ENCODE measurements at regions not wholly inside any gene's neighbourhood (a gene's known extent, or its start where the extent isn't known, plus 50 kb on each side); places are given as distances from the start of the nearest gene placed in this dataset.

GRCh38 chr2:136055929-136056688 is 61.8 kb downstream of the CXCR4 start (continued):
- TF ChIP-seq CHD1 (IDR thresholded peaks at IDR 0.05; ENCODE audit: low read depth, low read length), result no peak
- peak; percentile 32; the same call in 1 of the 2 replicates for TF ChIP-seq RB1 (IDR thresholded peaks at IDR 0.05; ENCODE audit: borderline replicate concordance)
- TF ChIP-seq IRF5 (IDR thresholded peaks at IDR 0.05; ENCODE audit: borderline replicate concordance), result no peak
- peak; percentile 78; a peak in 3 of 4 replicates for TF ChIP-seq BHLHE40 (IDR thresholded peaks at IDR 0.05; ENCODE audit: borderline replicate concordance in 1 of 2, low read depth in 2 of 2, low read length in 1 of 2)
- TF ChIP-seq HDAC6 (IDR thresholded peaks at IDR 0.05; ENCODE audit: unreplicated experiment), result no peak
- no peak for TF ChIP-seq IRF3 (IDR thresholded peaks at IDR 0.05)
- no peak for TF ChIP-seq WRNIP1 (IDR thresholded peaks at IDR 0.05; ENCODE audit: borderline replicate concordance, low read depth, low read length)
- no peak for TF ChIP-seq PRDM15 (CRISPR knock-in tag; IDR thresholded peaks at IDR 0.05)
- no peak; the same call in 1 of the 2 replicates for TF ChIP-seq ZNF207 (IDR thresholded peaks at IDR 0.05; ENCODE audit: borderline replicate concordance)
- TF ChIP-seq RAD21 (IDR thresholded peaks at IDR 0.05; ENCODE audit: insufficient read depth, low read depth, low read length), result no peak
- no peak for TF ChIP-seq E4F1 (IDR thresholded peaks at IDR 0.05; ENCODE audit: borderline replicate concordance, partially characterized antibody)
- peak; percentile 47; the same call in 1 of the 2 replicates for TF ChIP-seq YY1 (IDR thresholded peaks at IDR 0.05; ENCODE audit: low read depth, low read length)
- no peak for TF ChIP-seq NFXL1 (IDR thresholded peaks at IDR 0.05; ENCODE audit: borderline replicate concordance)
- TF ChIP-seq ZNF274 (IDR thresholded peaks at IDR 0.05; ENCODE audit: insufficient read depth, insufficient read length), result no peak
- no peak for TF ChIP-seq USF1 (IDR thresholded peaks at IDR 0.05; ENCODE audit: borderline replicate concordance, extremely low read length, insufficient read depth, low read depth, low read length)
- no peak for TF ChIP-seq PML (IDR thresholded peaks at IDR 0.05; ENCODE audit: low read length)
- TF ChIP-seq EP300 (IDR thresholded peaks at IDR 0.05; ENCODE audit: borderline replicate concordance in 1 of 2, control insufficient read depth in 1 of 2, low read depth in 2 of 2, low read length in 2 of 2), result peak; percentile 73 to 82; a peak in 2 of 4 replicates
- no peak; the same call in 1 of the 2 replicates for TF ChIP-seq TCF7 (IDR thresholded peaks at IDR 0.05; ENCODE audit: borderline replicate concordance)
- TF ChIP-seq FOXK2 (IDR thresholded peaks at IDR 0.05), result no peak
- no peak for TF ChIP-seq SREBF1 (IDR thresholded peaks at IDR 0.05; ENCODE audit: low read length)
